HG03575 (cell line): ENCODE measurements at regions not wholly inside any gene's neighbourhood (a gene's known extent, or its start where the extent isn't known, plus 50 kb on each side); places are given as distances from the start of the nearest gene placed in this dataset.

Experiments
- ATAC-seq: cut with Tn5 transposase; IDR thresholded peaks from one replicate; pipeline ENCODE4 v1.9.1; 2021; ENCODE audit not compliant: unreplicated experiment, insufficient number of reproducible peaks, low FRiP score; ENCODE audit errors: extremely low read depth

DNA sequence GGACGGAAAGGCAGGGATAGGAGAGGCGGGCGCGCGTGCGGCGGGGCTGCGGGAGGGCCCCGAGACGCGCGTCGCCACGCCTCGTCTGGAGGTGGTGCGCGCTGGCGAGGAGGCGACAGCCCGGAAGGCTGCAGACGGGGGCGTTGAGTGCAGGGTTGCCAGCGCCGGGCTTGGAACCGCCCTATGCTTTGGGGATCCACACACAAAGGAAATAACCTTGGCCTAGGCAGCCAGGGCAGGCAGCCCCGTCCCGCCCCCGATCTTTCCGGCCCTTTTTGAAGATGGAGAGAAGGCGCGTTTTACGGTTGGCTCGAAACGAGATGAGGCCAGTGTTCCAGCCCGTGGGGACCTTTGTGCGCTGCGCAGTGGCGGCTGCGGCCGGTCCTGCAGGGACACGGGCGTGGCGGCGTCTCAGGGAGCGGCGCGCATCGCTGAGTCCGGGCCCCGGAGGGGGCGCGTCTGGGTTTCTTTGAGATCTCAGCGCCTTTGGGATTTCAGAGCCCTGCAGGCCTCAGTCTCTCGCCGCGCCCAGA is 50.8 kb upstream of the TRIM2 start:
- ATAC-seq = no peak

DNA sequence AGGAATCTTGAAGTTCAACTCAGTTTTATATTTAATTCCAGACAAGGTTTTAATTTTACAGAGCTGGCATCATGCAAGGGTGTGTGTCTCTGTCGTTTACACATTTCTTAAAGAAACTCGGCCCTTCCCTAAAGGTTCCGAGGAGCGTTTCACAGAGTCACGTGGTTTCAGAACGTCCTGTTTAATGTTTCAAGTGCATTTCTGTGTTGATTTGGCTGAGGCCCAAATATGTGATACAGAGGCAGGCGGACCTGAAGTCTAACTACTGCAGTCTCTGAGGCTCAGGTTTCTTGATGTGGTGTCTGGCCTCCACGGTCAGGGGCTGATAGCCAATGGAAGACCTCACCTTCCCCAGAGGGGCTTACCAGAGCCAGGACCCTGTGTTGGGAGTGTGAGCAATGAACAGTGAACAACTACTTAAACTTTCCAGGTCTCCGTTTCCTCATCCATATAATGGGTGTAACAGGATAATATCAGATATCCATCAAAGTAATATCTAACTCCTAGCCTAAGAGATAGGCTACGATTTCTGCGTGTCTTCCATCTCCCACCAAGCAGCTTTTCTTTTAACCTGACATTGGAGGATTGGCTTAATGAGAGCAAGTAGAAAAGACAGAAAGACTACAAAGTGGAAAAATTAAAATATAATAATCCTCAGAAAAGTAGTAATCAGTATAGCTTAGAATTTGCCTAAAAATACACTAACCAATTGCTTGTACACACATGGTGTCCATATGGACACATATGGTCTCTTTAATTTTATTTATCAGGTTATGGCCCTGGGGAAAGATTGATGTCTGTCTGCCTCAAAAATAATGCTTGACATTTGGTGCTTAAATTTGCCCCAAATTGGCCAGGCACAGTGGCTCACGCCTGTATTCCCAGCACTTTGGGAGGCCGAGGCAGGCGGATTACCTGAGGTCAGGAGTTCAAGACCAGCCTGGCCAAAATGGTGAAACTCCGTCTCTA is 50.0 kb upstream of the TRIM2 start:
- ATAC-seq = no peak
